GM21360 (cell line): ENCODE measurements at regions not wholly inside any gene's neighbourhood (a gene's known extent, or its start where the extent isn't known, plus 50 kb on each side); places are given as distances from the start of the nearest gene placed in this dataset.

ENCODE experiments used
- ATAC-seq: cut with Tn5 transposase; IDR thresholded peaks from one replicate; pipeline ENCODE4 v1.9.1; 2021; ENCODE audit warnings: mild to moderate bottlenecking, moderate library complexity; ENCODE audit not compliant: unreplicated experiment

- no peak for ATAC-seq
Measured at GRCh38 chr11:28770806-28771205, 662.6 kb downstream of the METTL15 start.

- ATAC-seq: no peak
Measured at GRCh38 chr11:28767574-28767973, 659.4 kb downstream of the METTL15 start.

GRCh38 chr11:28763876-28764275, 655.7 kb downstream of the METTL15 start:
- no peak for ATAC-seq

- no peak for ATAC-seq
Measured at GRCh38 chr11:28763151-28763550, 655.0 kb downstream of the METTL15 start.

- ATAC-seq: no peak
Measured at GRCh38 chr11:28760676-28761390, 652.6 kb downstream of the METTL15 start.

- no peak for ATAC-seq
Measured at GRCh38 chr11:28759311-28759710, 651.1 kb downstream of the METTL15 start.

GRCh38 chr11:28757725-28758515, 649.7 kb downstream of the METTL15 start:
- no peak for ATAC-seq

GRCh38 chr11:28756977-28757376, 648.8 kb downstream of the METTL15 start:
- ATAC-seq: no peak

GRCh38 chr11:28743061-28743550, 634.9 kb downstream of the METTL15 start:
- ATAC-seq: no peak

GRCh38 chr11:28739489-28740280, 631.5 kb downstream of the METTL15 start:
- no peak for ATAC-seq

GRCh38 chr11:28738549-28738948, 630.4 kb downstream of the METTL15 start:
- ATAC-seq: no peak

- no peak for ATAC-seq
Measured at GRCh38 chr11:28736256-28736655, 628.1 kb downstream of the METTL15 start.

- no peak for ATAC-seq
Measured at GRCh38 chr11:28735511-28735910, 627.3 kb downstream of the METTL15 start.

GRCh38 chr11:28730889-28731288, 622.7 kb downstream of the METTL15 start:
- ATAC-seq: no peak

- no peak for ATAC-seq
Measured at GRCh38 chr11:28730336-28730735, 622.1 kb downstream of the METTL15 start.

GRCh38 chr11:28729339-28729738, 621.2 kb downstream of the METTL15 start:
- no peak for ATAC-seq

GRCh38 chr11:28728666-28729065, 620.5 kb downstream of the METTL15 start:
- ATAC-seq: no peak

GRCh38 chr11:28727254-28727653, 619.1 kb downstream of the METTL15 start:
- ATAC-seq: no peak

- no peak for ATAC-seq
Measured at GRCh38 chr11:28726432-28726831, 618.2 kb downstream of the METTL15 start.

GRCh38 chr11:28715726-28716125, 607.5 kb downstream of the METTL15 start:
- no peak for ATAC-seq

- no peak for ATAC-seq
Measured at GRCh38 chr11:28713850-28714249, 605.7 kb downstream of the METTL15 start.
